GM04504 (cell line): ENCODE measurements at regions not wholly inside any gene's neighbourhood (a gene's known extent, or its start where the extent isn't known, plus 50 kb on each side); places are given as distances from the start of the nearest gene placed in this dataset.
"Not testable (repeated sequence)": the region's sequence is repeated elsewhere in the genome, so short reads cannot be mapped to it uniquely, and the experiment has no call there.

Experiments used
- DNase-seq: peaks from one replicate; pipeline ENCODE4 v3.0.0-alpha.2; 2012; ENCODE audit warnings: low read depth

DNA sequence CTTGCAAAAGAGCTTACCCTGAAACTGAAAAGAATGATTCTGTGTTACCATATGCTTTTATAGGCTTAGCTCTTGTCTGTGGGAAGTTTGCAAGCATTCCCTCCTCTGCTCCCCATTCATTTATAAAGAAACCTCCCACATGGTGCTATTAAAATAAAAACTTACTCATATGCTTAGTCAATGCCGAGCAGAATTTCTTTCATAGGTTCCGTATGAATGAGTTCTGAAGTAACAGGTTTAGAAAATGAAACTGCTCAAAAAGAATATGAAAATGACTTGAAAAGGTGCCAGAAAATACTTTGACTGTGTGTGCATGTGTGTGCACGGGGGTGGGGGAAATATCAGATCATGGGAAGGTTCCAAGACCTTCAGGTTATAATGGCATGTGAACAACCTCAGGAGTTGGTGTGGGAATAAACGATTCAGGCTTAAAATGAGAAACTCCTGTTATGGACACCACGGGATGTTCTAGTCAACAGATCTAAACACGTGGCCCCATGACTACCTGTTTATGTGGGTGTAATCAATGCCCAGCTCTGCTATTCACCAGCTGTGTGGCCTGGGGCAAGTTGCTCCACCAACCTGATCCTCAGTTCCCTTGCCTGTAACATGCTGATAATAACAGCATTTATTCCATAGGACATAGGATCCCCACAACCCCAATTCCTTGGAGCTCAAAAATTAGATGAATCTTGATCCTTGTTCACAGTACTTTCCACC is 293.7 kb upstream of the PLGLB1 start:
- DNase-seq, result not testable (repeated sequence)

DNA sequence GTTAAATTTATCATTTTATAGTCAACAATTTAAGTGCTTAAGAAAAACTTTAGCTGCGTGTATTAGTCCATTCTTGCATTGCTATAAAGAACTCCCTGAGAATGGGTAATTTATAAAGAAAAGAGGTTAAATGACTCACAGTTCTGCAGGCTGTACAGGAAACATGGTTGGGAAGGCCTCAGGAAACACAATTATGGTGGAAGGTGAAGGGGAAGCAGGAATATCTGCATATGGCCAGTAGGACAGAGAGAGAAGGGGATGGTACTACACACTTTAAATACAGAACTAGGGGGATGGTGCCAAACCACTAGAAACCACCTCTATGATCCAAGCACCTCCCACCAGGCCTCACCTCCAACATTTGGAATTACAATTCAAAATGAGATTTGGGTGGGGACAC is 295.5 kb upstream of the PLGLB1 start:
- not testable (repeated sequence) for DNase-seq

DNA sequence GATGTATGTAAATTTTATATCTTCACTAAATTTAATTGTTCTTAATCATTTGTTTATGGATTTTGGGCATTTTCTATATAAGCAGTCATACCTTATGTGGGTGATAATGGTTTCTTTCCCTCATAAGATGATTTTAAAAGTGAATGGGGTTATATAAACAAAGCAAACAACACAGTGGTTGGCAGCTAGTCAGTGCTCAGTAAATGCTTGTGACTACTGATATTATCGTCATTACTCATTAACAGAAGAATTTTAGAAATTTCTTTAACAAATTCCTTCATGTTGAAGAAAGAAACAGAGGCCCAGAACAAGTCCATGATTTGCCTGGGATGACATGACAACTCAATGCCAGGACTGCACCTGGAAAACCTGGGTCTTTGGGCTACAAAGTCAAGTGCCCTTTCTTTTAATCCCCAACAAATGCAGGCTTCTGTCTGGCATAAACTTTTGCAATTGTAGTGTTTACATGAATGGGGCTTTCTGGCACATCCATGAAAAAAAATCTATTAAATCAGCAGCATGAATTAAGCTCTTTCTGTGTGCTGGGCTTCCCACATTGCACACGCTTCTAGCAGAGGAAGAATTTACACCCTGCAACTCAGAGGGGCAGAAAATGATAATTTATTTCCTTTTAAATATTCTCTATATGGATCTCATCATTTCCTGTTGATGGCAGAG is 297.3 kb upstream of the PLGLB1 start:
- DNase-seq, result peak; percentile 23

DNA sequence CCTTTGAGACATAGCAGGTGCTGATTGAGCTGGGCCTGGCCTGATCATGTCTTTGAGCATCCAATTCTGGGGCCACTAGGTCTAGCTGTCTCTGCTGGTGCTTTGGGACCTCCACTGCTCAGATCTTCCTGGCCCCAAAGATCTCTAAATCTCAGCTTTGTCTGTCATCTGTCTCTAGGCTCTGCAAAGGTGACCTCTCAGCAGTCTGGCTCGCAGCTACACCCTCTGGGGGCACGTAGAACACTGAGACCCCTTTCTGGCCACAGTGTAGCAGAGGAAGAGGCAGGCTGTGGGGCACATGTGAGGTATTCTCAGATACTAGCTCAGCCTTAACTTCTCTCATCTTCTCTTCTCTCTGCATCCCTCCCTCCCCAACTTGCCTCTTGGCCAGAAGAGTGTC is 298.1 kb upstream of the PLGLB1 start:
- not testable (repeated sequence) for DNase-seq

DNA sequence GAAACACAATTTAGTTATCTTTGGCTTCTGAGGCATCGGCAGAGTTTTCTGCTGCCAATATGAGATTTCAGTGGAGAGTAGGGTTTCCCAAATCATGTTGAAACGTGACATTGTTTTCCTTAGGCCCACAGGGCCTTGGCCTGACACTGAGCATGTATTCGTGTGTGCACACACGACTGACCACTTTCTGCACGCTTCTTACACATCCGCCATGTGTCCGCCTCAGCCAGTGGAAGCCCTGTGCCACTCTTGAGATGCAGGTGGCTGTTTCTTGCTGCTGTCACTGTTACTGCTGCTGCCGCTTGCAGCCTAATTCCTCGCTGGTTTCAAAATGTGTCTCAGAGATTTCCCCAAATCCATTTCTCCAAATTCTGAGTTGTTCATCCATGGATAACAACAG is 299.6 kb upstream of the PLGLB1 start:
- DNase-seq, result not testable (repeated sequence)

DNA sequence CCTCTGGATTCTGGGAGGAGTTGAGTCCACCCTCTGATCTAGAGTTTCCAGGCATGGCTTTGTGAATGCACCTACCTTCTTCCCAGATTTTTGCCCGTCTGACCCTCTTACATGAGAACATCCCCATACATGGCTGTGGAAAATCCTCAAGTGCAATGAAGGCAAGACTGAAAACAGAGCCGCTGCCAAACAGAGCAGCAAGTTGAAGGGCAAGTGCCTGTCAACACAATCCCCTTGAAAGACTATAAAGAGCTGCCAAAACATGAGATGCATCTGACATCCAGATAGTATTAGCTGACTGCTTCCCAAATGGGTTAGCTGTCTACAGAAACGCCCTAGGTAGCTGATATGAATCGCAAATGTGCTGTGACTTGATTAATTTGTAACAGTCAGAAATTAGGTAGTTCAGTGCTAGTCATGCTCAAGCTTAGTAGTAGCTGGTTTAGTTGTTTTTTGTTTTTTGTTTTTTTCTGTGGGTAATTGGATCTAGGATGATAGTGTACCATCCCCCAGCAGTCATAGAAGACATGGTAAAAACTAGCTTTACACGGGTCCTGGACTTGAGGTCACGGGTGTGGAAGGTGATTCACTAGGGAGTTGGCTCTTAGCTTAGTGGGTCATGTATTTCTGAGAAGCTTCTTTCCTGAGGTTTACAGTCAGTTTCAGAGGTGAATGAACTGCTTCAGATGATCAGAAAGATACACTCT is 302.8 kb upstream of the PLGLB1 start:
- DNase-seq, result not testable (repeated sequence)

DNA sequence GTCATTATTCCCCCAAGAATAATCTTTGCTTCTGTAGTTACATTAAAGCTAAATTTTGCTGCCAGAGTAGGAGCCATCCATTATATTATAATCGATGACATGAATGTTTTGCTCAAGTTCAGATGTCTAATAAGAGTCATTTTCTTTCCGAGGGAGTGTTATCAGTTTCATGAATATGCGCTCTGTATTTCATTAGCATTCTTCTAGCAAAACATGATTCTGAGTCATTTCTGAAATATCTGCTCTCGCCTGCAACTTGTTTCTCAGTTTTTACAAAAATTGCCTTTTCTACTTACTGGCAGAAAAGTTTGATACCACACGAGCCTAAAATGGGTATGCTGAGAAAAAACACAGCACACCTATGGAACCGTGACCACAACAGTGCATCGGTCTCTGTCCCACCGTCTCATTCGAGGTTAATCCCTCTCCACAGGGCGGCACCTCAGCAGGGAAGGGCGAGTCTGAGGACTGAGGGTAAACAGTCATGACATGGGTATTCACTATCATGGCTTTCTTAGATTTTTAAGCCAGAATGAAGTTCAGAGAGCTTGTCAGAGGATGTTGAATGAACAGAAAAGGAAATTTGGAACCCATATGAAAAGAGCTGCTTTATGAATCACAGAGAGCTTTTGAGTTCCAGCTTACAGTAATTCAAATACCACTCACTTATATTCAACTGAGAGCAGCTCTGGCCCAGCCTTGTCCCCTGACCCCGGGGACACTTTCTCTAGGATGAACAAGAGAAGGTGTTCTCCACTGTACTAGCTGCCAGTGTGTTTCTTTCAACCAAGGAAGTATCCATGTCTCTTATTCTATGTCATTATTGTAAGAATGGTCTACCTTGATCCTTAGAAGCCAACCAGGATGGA is 303.6 kb upstream of the PLGLB1 start:
- not testable (repeated sequence) for DNase-seq

DNA sequence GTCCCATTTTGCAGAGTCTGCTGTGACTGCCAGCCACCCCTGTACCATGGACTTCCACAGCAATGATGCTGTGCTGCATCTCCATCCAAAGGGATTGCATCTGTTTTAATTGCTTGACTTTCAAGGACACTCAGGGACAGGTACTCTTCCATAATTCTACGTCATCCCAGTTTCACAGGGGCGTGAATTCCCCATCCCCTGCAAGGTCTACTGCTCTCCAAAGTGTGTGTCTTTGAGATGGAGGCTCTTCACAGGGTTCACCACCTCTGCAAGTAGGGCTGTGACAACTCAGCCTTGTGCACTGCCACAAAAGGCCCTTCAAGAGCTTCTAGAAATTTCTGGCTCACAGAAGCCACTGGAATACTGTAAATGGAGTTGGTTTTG is 304.3 kb upstream of the PLGLB1 start:
- DNase-seq, result not testable (repeated sequence)

DNA sequence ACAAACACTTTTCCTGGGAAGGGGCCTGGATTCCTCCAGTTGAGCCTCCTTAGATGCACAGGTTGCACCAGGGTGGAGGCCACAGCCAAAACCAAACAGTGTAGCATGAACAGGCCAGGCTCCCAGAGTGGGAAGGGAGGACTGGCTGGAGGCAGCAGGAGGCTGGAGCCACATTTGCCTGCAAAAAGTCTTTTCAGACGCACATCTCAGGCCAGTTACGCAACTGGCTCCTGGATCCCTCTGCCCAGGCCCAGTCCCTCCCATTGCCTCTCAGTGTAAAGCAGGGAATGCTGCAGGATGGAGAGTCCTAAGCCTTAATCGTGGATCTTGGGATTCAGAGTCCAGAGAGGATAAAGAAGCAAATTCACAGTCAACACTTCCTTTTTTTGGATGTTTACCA is 305.1 kb upstream of the PLGLB1 start:
- DNase-seq, result not testable (repeated sequence)

DNA sequence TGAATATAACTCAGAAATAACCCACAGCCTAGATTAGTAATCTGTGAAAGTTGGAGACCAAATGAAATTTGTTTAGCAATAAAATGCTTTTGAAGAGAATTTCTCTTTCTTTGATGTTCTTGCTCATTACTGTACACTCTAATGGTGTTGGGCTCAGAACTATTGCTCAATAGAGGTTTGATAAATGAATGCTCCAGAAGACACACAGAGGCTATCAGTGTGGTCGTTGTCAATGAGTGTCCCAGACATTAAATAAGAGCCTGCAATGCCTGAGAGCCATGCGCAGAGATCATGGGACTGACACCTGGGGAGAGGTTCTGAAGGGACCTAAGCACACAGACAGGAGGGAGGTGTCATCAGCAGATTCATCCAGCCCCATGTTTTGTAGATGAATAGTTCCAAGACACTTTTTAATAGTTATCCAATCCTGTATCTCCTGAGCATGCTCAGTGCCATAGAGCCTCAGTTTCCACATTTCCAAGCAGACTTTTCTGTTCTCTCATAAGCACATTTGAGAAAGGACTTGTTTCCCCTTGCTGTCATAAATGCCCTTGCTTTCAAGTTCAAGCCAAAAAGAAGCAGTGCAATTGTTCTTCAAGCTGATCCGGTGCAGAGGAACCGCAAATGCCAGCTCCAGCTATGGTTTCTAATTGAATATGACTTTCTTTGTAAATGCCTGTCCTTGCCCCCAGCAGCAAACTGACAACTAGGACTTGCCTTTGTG is 306.2 kb upstream of the PLGLB1 start:
- DNase-seq, result not testable (repeated sequence)

DNA sequence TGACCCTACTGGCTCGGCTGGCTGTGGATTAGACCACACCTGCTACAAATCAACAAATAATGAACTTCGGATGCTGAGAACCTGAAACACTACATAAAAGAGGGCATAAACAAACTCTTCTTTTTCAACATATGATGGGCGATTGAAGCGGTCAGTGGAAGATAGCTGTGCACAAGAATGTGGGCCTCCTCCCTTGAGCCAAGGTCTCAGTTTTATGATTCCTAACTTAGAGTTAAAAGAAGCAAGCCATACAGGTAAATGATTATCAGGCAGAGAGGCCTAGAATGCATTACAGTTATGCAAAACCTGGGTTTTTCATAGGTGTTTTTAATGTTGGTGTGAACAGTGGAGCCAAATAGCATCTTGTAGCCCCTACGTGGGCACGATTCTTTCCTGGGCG is 307.9 kb upstream of the PLGLB1 start:
- DNase-seq, result not testable (repeated sequence)

DNA sequence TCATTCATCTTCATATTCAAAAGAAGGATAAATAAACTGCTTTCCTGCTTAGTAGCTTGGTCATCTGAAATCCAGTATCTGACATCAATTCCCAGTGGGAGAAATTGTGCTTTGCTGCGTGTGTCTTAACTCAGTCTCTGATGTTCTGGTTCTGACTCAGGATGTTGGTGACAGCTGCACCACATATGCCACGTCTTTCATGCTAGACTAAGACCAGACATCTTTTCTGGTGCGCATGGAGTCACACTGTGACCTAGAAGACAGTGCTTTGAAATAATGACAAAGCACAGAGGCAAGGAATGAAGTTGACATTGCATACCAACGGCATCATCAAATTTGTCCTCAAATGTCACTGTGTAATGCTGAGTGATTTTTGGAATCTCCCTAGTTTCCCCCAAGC is 308.8 kb upstream of the PLGLB1 start:
- not testable (repeated sequence) for DNase-seq

DNA sequence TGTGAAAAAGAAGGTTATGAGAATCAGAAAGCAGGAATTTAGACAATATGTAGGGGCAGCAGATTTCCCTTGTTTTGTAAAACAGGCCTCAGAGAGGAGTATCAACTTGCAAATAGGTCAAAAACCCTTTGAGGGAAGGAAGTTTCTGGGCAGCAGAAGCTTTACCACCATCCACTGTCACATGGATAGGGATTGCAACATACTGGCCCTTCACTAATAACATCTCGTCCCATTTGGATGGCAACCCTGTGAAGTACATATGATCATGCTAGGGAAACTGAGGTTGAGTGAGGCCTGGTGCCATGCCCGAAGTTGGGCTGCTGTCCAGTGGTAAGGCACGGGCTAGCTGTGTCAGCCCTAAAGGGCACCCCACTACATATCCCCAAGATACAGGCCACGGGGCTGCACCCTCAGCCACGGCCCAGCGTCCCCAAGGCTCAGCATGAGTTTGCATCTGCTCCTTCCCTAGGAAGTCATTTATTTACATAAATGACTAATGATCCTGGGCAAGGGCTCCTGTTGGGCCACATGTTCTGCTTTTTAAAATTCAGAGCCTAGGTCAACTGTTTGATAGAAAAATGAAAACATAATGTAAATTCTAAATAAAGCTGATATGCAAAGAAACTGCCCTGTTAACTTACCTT is 310.4 kb upstream of the PLGLB1 start:
- DNase-seq, result not testable (repeated sequence)

DNA sequence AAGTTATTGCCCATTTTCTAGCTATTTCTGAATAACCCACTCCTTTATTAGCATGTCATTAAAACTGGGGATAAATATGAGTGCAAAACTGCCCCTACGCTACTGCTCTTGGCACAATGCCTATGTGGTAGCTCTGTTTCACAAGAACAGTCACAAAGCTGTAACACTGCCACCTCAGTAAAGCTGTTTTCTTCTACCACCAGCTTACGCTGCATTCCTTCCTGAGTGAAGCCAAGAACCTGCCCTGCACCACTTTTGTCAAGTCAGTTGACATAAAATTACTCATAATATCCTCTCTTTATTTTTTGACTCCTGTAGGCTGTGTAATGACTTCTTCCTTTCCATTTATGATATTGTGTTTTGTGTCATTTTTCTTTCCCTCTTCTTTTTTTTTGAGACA is 313.2 kb upstream of the PLGLB1 start:
- DNase-seq, result not testable (repeated sequence)

DNA sequence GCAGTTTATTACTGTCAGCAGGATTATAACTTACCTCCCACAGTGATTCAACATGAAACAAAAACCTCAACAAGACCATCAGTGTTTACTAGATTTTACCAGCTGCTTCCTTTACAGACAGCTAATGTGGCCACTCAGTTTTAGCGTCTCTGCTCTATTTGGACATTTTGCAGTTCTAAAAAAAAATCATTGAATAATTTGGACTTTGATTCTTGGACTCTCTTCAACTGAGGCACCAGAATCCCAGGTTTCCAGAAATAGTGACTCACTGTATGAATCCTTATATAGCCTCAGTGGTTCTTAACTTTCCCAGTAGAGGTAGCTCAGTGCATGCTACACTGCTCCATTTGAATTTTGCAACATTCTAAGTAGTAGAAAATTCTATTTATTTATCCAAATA is 317.4 kb upstream of the PLGLB1 start:
- DNase-seq, result peak; percentile 26

DNA sequence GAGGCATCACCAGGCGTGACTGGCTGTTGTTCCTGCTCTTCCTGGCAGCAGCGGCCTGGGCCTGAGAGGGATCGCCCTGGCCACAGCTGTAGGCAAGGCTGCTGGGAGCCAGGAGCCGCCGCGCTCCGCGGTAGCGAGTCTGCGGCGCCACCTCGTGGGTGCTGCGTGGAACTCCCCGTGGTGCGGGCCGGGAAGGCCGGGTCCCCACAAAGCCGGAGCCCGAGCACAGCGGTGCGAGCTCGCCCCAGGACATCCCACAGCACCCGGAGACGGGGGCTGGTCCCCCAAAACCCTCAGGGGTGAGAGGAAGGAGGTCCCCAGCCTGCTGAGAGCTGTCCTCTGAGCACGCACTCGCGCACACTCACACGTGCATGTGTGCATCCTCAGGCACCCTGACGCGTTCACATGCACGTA is 320.0 kb upstream of the PLGLB1 start:
- peak; percentile 50 for DNase-seq

DNA sequence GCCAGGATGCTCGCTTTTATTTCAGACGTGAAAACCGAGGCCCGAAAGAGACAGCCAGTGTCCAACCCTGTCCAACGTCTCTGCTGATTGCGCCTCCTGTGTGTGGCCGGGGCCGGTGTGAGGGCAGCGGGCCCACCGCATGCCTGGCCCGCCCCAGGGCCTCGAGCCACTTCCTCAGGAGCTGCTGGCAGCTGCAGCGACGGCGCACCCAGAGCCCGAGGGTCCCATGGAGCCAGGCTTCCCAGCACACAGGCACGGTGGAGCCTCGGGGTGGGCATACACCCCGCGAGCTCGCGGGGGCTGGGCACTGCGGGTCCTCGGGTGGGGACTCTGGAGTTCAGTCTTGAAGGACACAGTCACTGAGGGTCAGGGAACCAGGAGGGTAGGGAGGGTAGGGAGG is 320.5 kb upstream of the PLGLB1 start:
- DNase-seq, result not testable (repeated sequence)

DNA sequence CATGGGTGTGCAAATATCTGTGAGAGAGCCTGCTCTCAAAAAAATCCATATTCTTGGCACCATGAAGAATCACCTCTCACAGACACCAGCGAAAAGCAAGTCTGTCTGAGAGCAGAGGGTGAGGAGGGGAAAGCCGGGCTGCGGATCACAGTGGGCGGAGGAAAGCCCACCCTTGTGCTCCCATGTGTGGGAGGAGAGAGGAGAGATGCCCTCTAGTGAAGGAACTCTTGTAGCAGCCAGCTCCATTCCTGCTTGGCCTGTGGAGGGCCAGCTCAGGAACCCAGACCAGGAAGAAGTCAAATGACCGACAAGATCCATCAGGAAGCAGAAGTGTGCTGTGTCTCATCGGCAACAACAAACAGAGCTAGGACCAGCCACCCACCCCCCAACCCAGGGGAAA is 321.7 kb upstream of the PLGLB1 start:
- not testable (repeated sequence) for DNase-seq

DNA sequence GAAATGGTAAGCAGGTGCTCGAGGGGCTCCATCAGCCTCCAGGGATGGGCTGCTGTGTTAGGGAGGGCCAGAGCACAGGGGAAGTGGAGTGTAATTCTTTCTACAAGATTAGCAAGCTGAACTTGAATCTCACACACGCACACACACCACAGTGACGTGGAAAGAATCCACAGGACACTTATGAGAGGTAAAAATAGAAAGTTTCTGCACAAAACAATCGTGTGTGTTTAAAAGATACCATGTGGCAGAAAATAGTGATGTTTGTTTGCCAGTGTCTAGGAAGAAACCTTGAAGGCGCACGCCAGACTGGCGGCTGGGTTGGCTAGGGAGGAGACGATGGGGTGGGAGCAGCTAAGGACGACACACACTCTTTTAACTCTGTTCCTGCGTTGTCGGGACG is 323.6 kb upstream of the PLGLB1 start:
- peak; percentile 9 for DNase-seq

DNA sequence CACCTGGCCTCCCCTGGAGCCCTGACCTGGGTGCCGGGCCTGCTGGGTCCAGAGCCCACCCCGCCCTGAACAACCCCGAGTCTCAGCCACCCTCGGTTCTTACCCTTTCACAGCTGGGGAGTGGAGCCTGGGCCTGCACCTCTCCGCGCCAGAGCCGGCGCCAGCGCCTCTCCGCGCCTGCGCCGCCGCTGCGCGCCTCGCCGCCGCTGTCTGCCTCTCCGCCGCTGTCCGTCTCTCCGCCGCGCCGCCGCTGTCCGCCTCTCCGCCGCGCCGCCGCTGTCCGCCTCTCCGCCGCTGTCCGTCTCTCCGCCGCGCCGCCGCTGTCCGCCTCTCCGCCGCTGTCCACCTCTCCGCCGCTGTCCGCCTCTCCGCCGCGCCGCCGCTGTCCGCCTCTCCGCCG is 326.9 kb upstream of the PLGLB1 start:
- DNase-seq, result not testable (repeated sequence)

DNA sequence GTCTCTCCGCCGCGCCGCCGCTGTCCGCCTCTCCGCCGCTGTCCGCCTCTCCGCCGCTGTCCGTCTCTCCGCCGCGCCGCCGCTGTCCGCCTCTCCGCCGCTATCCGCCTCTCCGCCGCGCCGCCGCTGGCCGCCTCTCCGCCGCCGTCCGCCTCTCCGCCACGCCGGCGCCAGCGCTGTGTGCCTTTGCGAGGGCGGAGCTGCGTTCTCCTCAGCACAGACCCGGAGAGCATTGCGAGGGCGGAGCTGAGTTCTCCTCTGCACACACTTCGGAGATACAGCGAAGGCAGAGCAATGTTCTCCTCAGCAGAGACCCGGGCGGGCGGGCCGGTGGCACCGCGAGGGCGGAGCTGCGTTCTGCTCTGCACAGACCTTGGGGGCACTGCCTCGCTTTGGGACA is 327.4 kb upstream of the PLGLB1 start:
- DNase-seq, result not testable (repeated sequence)
